GM19395 (cell line): ENCODE measurements at regions not wholly inside any gene's neighbourhood (a gene's known extent, or its start where the extent isn't known, plus 50 kb on each side); places are given as distances from the start of the nearest gene placed in this dataset.
"Not testable (repeated sequence)": the region's sequence is repeated elsewhere in the genome, so short reads cannot be mapped to it uniquely, and the experiment has no call there.

ENCODE experiments used
- ATAC-seq: cut with Tn5 transposase; IDR thresholded peaks from one replicate; pipeline ENCODE4 v1.9.1; 2021; ENCODE audit warnings: mild to moderate bottlenecking, moderate library complexity; ENCODE audit not compliant: unreplicated experiment

DNA sequence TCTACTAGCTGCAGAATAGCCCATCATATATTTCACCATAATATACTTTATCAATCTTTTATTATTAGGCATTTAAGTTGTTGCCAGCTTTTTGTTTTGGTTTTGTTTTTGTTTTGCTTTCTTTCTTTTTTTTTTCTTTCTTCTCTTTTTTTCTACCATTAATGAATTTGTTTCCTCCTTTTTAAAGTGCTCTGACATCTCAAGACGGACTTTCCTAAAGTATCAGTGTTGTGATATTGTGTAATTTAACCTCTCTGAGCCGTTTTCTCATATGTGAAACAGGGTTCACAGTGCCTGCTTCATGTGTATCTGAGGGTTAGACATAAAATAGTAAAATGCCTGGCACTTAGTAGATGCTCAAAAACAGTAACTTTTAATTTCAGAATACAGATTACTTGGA, 109.5 kb upstream of the IL12A start:
- ATAC-seq = no peak

DNA sequence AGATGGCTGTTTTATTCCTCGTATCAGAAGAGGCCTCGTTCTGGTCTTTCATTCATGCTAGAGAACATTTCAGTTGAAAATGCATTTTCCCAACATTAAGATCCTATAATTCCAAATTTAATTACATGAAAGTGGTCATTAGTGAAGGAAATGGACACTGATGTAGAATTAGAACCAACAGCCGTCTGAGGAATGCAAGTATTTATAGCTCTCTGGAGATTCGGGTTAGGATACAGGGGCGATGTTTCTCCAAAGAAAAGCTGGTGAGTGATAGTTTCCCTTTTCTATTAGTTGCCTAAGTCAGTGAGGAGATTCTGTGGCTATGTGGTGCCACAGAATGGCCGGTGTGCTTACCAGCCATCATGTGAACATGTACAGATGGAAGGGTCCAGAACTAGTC, 109.0 kb upstream of the IL12A start:
- ATAC-seq = no peak

DNA sequence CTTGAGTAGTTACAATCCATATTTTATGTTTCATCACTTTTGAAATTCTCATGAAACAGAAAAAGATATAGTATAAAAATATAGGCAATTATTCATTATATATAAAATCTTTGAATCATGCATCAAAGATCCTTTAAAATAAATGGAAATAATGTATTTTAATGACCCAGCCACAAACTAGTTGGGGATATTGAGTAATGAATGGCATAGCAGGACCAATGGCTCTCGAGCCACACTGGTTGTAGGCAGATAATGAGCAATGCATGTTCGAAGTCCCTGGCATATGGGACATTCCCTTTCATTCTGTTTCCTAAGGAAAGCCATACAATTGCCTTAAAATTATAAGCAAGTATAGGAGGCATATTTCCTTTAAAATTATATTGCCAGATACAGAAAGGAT, 107.4 kb upstream of the IL12A start:
- no peak for ATAC-seq

DNA sequence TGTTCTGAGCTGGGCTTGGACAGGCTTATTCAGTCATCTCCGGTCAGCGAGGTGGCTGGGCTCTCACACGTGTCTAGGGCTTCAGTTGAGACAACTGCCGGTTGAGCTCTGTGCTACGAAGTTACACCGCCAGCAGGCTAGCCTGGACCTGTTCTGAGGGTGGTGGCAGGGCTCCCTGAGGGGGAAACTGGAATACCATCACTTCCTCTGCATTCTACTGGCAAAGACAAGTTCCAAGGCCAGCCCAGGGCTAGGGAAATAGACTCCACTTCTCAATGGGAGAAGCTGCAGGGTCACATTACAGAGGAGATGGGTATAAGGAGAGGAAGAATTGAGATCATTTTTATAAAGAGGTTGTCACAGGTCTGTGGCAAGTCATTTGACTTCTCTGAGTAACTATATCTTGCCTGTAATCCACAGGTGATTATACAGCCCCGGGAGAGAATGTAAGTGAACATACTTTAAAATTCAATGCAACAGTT, 106.8 kb upstream of the IL12A start:
- no peak for ATAC-seq

DNA sequence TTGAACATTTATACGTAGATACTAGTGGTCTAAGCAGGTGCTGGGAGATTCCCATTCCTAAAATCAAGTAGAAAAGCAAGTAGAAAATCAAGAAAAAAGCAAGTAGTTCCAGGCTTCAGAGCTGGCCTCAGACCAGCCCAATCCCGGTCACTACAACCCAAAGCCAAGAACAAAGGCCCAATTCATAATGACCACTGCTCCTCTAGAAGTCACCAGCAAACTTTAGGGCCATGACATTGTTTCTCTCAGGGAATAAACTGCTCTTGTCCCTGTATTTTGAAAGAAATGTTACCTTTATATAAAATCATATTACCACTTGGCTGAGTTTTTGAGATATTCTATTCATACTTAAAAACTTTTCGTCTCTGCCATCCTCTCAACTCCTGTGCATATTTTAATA, 106.3 kb upstream of the IL12A start:
- no peak for ATAC-seq

DNA sequence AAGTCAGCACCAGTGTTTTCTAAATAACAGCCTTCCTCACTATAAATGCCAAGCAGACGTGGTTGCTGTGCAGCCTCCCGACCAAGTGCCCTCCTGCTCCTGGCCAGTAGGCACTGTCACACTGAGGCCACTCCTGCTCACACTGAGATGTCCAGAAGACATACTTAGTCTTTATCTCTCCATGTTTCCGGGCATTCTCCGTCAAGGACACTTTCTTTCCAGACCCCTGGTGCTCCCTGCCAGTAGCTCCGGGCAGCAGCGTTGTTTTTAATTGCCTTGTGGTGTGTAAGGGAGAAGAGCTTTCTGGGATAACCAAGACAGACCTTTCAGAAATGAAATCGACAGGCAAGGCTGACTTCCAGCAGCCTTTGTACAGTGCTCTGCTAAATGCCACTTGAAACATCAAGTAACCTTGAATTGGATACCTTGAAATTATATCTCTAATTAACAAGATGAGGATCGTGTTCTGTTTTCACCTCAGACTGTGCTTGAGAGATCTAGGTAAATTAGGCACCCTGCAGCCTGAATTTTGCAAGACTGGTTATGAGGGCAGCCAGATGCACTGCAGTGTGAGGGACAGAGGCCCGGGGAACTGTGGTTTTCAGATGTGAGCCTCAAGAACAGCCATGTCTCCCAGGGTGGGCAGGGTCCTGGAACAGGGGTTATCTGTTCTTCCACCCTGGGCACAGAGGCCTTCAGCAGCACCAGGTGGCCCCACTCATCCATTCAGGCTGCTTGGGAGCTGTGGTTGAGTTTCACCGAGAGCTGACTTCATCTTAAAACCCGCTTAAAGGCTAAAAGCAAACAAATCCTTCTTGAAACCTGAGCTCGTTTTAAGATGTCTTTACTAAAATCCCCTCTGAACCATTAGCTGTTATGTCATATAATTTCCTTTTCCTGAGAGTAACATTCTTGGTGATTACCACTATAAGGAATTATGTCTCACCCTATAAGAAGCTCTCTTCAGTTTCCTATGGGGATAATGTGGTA, 105.5 kb upstream of the IL12A start:
- ATAC-seq = no peak

DNA sequence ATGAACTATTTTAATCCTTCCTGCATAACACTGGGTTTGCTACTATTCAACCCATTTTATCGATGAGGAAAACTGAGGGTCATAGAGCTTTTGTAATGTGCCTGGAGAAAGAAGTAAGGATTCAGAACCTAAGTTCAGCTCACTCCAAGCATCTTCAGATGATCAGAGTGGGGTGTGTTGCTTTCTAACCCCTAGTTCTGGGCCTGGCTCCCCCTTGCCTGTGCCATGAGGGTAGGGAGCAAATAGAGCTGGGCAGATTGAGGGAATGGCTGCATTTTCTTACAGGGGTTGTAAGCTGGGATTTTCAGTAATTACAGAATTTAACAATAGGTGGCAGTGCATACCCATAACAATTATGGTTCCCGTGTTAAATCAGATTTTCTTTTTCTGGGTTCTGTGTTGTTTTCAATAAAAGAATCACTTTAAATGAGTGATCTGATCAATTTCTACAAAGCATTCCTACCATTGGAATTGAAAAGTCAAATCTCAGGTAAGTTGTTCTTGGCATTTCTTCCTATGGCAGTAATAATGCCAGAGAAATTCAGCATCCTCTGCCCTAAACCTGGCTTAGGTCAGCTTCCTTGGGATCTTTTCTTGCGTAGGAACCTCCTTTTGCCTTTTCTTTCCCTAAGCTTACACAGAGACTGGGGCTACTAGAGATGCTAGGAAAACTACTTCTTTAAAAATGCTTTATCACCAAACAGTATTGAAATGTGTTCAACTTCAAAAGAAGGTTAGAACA, 103.8 kb upstream of the IL12A start:
- peak; percentile 71 for ATAC-seq

DNA sequence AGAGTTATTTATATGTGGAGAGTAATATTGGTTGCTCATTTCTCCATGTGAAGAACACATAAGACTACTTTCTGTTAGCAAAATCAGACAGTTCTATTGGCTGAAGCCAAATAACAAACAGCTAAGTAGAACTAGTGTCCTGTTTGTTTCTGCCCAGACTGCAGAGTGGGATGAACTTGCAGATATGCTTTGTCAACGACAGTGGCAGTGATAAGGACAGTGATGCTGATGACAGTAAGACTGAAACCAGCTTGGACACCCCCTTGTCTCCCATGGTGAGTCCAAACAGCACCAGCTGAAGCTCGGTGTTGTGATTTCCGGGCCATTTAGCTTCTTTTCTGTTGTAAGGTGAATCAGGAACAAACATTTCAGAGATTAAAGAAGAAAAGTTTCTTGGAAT, 102.6 kb upstream of the IL12A start:
- no peak for ATAC-seq

DNA sequence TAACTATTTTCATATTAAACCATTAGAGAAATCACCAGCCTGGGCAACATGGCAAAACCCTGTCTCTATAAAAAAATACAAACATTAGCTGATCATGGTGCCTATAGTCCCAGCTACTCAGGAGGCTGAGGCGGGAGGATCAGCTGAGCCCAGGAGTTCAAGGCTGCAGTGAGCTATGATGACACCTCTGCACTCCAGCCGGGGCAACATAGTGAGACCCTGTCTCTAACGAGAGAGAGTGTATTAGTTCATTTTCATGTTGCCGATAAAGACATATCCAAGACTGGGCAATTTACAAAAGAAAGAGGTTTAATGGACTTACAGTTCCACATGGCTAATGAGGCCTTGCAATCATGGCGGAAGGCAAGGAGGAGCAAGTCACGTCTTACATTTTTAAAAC, 102.1 kb upstream of the IL12A start:
- ATAC-seq = not testable (repeated sequence)

DNA sequence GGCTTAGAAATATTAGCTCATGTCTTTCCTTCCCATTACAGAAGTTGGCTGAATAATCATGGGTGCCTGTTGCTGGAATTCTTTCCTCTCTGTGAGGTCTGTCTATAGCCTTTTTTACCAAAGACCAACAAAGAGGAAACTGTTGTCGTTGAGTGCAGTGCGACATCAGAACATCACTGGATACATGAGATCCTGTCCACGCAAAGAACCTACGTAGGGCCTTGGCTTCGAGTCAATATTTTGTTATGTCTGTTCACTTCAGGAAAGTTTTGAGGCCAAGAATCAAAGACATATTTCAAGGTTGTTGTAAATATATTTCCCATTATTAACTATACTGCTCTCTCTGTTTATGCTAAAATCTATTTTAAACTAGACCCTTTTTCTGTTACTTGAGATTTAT, 101.5 kb upstream of the IL12A start:
- no peak for ATAC-seq

DNA sequence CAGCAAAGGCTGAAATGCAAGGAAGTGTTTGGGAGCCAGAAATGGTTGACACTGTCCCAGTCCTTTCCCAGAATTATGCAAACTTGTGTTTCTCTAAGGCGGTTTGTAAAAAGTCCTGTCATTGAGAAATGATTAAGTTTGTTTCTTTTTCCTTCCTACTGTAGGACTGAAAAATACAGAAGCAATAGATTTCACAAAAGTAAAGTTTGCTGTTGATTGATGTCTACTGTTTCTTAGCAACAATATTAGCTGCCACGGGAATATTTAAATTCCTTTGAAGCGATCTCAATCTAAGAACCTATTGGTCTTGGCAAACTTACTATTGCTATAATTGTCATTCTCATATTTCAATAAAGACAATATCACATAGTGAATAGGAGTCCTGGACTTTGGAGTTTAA, 100.7 kb upstream of the IL12A start:
- no peak for ATAC-seq

DNA sequence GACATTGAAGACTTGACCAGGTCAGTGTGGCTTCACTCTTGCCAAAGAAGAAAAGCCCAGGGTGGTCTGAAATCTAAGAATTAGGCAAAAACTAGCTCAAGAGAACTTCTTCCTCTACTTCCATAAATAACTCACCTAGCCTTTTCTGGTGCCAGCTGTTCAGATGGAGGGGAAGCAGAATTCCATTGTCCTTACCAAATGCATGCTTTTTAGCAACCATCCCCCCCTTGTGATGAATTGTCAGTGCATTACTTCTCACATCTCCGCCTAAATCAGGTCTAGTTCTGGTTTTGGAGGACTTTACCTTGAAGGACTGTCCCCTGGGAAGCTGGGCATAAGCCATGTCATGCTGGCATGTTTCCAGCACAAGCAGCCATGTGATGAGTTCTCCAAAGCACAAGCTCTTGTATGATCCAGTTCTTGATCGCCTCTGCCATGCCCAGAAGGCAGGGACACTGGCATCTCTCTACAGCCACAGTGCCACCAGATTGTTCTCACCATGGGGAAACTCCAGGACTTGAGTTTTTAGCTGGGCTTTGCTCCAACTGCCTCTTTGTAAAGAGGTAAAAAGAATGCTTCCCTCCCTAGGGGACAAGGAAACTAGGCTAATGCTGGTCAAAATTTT, 96.4 kb upstream of the IL12A start:
- no peak for ATAC-seq

DNA sequence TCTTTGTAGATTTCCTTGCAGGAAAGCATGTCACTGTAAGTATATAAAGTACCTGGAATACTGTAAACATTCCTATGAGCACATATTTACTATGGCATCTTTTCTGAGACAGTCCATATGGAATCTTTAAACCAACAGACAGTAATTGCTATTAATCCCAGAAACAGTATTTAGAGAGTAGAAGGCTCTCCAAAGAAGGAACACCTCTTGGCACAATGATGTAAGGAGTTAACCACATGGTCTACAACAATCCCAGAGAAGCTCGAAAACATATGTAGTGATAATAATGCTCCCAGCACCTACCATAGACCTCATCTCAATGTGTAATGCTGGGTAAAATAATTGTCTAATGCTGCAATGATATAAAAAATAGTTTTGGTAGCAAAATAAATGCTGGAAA, 95.8 kb upstream of the IL12A start:
- no peak for ATAC-seq

DNA sequence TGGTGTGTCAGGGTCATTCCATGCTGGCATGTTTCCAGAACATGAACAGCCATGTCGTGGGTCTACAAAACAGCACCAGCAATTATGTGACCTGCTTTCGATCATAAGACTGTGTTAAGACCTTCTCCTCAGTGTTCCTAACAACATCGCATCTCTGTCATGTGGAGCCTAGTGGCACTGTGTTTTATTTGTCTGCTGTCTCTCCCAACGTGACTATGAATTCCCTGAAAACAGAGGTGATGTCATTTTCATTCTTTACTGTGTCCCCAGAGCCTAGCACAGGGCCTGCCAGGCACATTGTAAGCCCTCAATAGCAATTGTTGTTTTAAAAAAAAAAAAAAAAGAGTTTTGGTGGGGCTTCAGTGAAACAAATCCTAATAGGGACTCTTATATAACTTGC, 94.2 kb upstream of the IL12A start:
- no peak for ATAC-seq

DNA sequence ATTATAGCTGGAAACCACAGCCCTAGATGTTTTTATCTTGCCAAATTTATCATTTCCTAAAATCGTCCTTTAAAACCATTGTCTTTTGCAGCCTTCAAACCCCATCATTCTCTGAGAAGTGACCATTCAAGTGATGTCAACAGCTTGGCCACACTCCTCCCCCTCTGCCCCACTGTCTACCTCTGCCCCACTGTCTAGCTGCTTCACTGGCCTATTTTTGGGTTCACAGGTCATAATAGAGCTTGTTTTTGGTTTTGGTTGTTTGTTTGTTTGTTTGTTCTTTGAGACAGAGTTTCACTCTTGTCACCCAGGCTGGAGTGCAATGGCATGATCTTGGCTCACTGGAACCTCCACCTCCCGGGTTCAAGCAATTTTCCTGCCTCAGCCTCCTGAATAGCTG, 93.2 kb upstream of the IL12A start:
- no peak for ATAC-seq

DNA sequence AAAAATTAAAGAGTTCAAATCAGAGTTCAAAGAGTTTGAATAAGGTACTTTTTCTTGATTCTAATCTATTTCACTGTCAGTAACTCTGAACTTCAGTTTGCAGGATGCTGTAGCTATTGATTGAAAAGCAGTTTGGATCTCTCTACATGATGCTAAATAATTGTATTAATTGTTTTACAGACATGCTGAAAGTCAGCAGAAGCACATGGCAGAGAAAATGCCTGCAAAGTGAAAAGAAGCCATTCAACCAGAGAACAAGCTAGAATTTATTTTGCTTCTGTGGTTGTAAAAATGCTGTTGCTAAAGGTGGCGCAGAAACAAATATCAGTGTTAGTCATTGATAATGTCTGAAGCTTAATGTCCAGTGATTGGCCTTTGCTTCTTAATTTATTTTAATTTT, 92.1 kb upstream of the IL12A start:
- ATAC-seq = no peak

DNA sequence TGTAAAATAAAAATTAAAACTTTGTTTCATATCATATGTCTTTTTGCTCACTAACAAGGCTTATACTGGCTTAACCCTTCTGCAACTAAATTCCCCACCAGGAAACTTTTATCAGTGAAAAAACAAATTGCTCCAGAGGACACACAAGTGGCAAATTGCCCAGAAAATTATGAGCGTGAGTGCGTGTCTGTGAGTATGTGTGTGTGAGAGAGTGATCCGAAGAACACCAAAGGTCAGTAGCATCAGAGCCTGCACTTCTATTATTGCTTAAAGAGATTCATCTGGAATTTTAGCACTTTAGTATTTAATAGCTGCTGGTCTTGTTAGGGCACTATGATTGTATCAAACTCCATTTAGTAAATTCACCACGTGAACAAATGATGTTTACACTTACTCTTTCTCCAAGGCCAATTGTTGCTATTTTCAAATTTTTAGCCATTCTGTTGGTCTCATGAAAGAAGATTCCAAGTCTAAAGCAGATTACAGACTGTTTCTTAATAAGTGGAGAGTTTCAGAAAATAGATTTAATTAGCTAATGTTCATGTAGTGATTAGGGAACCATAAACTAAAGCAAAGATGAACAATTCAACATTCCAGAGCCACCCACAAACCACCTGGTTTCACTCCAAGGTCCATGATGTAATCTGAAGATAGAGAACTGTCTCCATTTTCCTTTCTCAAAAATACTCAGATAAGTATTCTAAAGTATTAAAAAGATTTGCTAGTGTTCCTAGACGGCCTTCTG, 91.1 kb upstream of the IL12A start:
- ATAC-seq = no peak

DNA sequence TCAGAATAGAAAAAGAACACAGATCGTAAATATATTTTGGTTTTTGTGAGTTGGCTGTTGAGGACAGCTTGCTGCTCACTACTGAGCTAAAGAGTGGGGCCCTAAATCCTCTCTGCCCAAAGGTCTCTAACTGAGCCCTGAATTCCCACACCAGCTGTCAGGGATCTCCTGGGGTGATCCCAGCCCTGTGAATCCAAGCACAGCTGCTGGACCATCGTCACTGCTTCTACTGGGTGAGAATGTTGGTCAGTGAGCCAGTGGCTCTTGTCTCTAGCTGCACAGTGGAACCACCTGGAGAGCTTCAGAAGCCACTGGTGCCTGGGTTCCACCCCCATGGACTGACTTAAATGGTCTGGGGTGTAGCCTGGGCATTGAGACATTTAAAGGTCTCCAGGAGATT, 90.5 kb upstream of the IL12A start:
- no peak for ATAC-seq

DNA sequence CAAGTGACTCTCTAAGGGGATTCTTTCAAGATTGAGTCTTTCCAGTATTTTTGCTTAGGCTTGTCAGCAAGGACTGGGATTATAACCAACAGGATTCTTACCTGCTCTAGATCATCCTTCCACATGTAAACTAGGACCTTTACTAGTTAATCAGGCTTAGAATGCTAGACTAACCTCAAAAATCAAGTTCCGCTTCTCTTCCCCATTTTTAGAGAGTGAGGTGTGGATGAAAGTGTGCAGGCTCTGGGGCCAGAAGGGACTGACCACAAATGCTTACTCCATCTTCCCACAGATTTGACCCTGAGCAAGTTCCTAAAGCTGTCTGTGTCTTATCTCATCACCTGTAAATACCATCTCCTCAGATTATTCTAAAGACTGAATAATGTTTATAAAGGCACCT, 89.5 kb upstream of the IL12A start:
- ATAC-seq = no peak

DNA sequence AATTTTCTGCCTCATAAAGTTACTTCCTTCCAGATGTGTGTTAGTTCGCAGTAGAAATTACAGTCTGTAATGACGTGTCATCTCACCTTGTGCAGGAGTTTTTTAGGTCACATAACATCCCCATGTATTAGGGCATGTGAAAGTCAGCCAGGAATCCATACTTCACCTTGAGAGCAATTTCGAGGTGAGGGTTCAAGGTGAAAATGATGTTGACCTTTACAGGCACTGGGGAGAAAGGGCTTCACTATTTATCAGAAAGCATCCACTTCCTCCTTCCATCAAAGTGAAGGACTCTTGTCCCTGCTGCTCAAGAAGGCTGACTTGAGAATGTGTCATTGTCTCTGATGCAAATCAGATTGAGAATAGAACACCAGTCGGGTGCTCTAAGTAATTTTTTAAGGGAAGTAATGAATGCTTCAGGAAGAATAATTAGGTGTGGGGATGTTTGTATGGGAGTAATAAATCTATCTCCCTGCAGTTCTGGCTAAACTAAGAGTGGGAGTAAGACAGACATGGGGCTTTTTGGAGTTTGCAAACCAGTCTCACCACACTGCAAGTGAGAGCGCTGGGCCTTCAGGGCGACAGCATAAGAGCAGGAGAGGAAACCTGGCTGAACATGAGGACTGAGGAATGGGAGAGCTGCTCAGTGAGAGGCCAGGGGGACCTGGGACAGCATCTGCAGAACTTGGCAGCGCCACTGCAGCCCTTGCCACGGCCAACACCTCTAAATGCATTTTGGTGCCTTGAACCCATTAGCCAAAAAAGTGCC, 85.9 kb upstream of the IL12A start:
- ATAC-seq = peak; percentile 87
